Gastrocnemius medialis (tissue), 4 donors: ENCODE measurements at regions not wholly inside any gene's neighbourhood (a gene's known extent, or its start where the extent isn't known, plus 50 kb on each side); places are given as distances from the start of the nearest gene placed in this dataset.

Source experiments
- ATAC-seq, 2 donors: fragments of 150-250 bp; one replicate each; pipeline ENCODE4 v1.9.1; 2016
- DNase-seq, 2 donors: peaks; one replicate each; pipeline ENCODE4 v3.0.0-alpha.2; 2019
- H3K27ac ChIP-seq, 4 donors: fragments of 200-600 bp; sonication (generic); 1 replicate in 1 of 4; 2 replicates in 3 of 4; pipeline ENCODE4 v1.5.1; 2016 to 2018; ENCODE audit warnings: mild to moderate bottlenecking in 2 of 4, moderate library complexity in 1 of 4
- H3K27me3 ChIP-seq, 3 donors: fragments of 200-600 bp; sonication (generic) in 2 of 3; 1 replicate in 1 of 3; 2 replicates in 2 of 3; pipeline versions ENCODE4 v1.5.1 to v1.6.0; 2016 to 2019; ENCODE audit warnings: mild to moderate bottlenecking in 1 of 3, moderate library complexity in 1 of 3
- H3K36me3 ChIP-seq, 2 donors: fragments of 200-600 bp; sonication (generic) in 1 of 2; one replicate each; pipeline ENCODE4 v1.5.1; 2017 to 2018
- H3K4me1 ChIP-seq, 2 donors: fragments of 200-600 bp; sonication (generic) in 1 of 2; one replicate each; pipeline ENCODE4 v1.5.1; 2016 to 2017; ENCODE audit warnings: mild to moderate bottlenecking in 2 of 2
- H3K4me3 ChIP-seq, 4 donors: fragments of 200-600 bp; sonication (generic) in 3 of 4; 1 replicate in 1 of 4; 2 replicates in 3 of 4; pipeline ENCODE4 v1.5.1; 2016 to 2019; ENCODE audit warnings: mild to moderate bottlenecking in 2 of 4
- H3K9me3 ChIP-seq, 3 donors: fragments of 200-600 bp; sonication (generic) in 2 of 3; 1 replicate in 1 of 3; 2 replicates in 2 of 3; pipeline ENCODE4 v1.5.1; 2016 to 2019
- POLR2A ChIP-seq, 2 donors: fragments of 450-650 bp; IDR thresholded peaks; one replicate each; pipeline ENCODE4 v1.6.1; 2017; ENCODE audit warnings: antibody characterized with exemption in 2 of 2, mild to moderate bottlenecking in 2 of 2, moderate library complexity in 2 of 2
- in situ Hi-C, 4 donors: fragments of 200-750 bp; cut with MboI; loops; one replicate each; pipeline versions ENCODE4 v1.15.0 to v1.8.0; 2017; ENCODE audit warnings: low sequenced_read_pairs in 4 of 4
- intact Hi-C: fragments of 100-400 bp; cut with DNase I; formaldehyde crosslinking; loops from one replicate; pipeline ENCODE4 v1.15.1; 2023; ENCODE audit warnings: low total_unique reads
- TF ChIP-seq, protein P1 (sequence below), 5 experiments: fragments of 450-650 bp in 3 of 5; fragments of 200-600 bp in 2 of 5; sonication (generic) in 2 of 5; IDR thresholded peaks in 4 of 5; conservative IDR thresholded peaks in 1 of 5; 1 replicate in 4 of 5; 2 replicates in 1 of 5; pipeline ENCODE4 v1.5.1; 2016 to 2019; ENCODE audit warnings: antibody characterized with exemption in 5 of 5, mild to moderate bottlenecking in 3 of 5, moderate library complexity in 3 of 5

DNA sequence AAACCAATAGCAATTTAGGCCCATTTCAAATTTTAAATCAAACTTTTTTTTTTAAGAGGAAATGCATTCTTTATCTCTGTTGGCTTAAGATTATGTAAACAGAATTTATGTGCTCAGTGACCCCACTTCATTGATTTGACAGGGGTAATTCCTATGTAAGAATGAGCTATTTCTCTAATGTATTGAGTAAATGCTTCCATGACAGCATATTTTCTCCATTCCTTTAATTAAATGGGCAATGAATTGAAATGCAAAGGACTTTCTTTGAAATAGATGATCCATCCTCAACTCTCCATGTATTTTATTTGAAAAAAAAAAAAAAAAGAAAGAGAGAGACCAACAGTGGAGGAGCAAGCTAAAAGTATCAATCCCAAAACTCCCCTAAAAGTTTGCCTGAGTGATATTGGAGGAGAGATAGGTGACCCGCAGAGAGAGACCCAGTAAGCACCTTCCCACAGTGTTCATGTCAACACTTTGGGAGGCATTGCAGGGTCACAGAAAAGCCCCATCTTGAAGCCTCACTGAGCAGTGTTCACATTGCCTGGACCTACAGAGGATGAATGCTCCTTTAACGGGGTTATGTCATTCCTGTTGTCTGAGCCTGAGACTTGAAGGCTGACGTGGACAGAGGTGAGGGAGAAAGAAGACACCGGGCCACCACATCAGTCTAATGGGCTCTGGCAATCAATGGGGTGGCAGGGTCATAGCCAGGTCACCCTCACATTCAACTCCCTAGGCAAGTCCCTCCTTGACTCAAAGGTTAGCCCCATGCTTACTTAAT lies 176.0 kb downstream of the SHOX2 start:
- intact Hi-C loops: no loop called here
- H3K4me1 ChIP-seq: no peaks in the 10 kb centered on the region
- in situ Hi-C loops: no loop called here
- H3K27me3 ChIP-seq: no peaks in the 10 kb centered on the region
- TF ChIP-seq, protein P1, sequence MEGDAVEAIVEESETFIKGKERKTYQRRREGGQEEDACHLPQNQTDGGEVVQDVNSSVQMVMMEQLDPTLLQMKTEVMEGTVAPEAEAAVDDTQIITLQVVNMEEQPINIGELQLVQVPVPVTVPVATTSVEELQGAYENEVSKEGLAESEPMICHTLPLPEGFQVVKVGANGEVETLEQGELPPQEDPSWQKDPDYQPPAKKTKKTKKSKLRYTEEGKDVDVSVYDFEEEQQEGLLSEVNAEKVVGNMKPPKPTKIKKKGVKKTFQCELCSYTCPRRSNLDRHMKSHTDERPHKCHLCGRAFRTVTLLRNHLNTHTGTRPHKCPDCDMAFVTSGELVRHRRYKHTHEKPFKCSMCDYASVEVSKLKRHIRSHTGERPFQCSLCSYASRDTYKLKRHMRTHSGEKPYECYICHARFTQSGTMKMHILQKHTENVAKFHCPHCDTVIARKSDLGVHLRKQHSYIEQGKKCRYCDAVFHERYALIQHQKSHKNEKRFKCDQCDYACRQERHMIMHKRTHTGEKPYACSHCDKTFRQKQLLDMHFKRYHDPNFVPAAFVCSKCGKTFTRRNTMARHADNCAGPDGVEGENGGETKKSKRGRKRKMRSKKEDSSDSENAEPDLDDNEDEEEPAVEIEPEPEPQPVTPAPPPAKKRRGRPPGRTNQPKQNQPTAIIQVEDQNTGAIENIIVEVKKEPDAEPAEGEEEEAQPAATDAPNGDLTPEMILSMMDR (IDR thresholded peaks at IDR 0.05 in 4 of 5, conservative IDR thresholded peaks at IDR 0.05 in 1 of 5): no peak
- no peak for TF ChIP-seq POLR2A (IDR thresholded peaks at IDR 0.05)
- H3K4me3 ChIP-seq: no peak overlapping the region
- ATAC-seq: no peak
- H3K27ac ChIP-seq: no peak overlapping the region
- H3K9me3 ChIP-seq: no peaks in the 10 kb centered on the region
- H3K36me3 ChIP-seq: no peaks in the 10 kb centered on the region
- DNase-seq: no peak

DNA sequence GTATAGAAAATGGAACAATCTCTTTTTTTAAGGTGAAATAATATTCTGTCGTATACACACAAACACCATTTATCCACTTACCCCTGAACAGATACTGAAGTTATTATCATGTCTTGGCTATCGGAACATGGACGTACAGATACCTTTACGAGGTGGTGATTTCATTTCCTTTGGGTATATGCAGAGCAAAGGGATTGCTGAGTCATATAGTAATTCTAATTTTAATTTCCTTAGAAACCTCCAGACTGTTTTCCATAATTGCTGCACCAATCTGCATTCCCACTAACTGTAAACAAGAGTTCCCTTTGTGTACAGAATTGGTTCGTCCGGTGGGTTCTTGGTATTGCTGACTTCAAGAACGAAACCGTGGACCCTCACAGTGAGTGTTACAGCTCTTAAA lies 179.4 kb downstream of the SHOX2 start:
- Histone ChIP-seq H3K4me1 (no peaks in the 10 kb centered on the region), H3K9me3 (no peaks in the 10 kb centered on the region), H3K27me3 (no peaks in the 10 kb centered on the region), H3K4me3 (no peak overlapping the region), H3K27ac (no peak overlapping the region), H3K36me3 (no peaks in the 10 kb centered on the region)
- ATAC-seq (no peak), DNase-seq (no peak)
- intact Hi-C loops: no loop called here
- no peak for TF ChIP-seq POLR2A (IDR thresholded peaks at IDR 0.05)
- TF ChIP-seq, protein P1 (IDR thresholded peaks at IDR 0.05 in 4 of 5, conservative IDR thresholded peaks at IDR 0.05 in 1 of 5): no peak
- in situ Hi-C loops: no loop called here

DNA sequence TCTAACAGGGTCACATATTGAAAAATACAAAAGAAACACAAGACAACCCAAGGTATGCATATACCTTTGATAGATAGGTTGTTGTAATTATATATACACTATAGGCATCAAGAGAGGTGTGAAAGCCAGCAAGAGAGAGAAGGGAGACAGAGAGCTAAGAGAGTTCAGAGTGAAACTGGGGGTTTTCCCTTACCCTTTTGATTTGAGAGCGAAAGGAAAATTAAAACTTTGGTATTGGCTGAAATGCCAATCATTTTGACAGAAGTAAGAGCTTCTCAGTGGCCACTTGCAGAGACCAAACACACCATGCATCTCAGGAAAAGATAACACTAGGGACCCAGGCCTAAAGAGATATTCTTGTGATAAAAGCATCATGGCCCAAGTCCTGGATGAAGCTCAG lies 183.6 kb downstream of the SHOX2 start:
- intact Hi-C loops (no loop called here), in situ Hi-C loops (no loop called here)
- DNase-seq (no peak), ATAC-seq (no peak)
- no peak overlapping the region for H3K27ac ChIP-seq
- no peak overlapping the region for H3K4me3 ChIP-seq
- no peaks in the 10 kb centered on the region for H3K9me3 ChIP-seq
- no peaks in the 10 kb centered on the region for H3K27me3 ChIP-seq
- no peaks in the 10 kb centered on the region for H3K4me1 ChIP-seq
- H3K36me3 ChIP-seq: no peaks in the 10 kb centered on the region
- TF ChIP-seq POLR2A (IDR thresholded peaks at IDR 0.05): no peak
- TF ChIP-seq, protein P1 (IDR thresholded peaks at IDR 0.05 in 4 of 5, conservative IDR thresholded peaks at IDR 0.05 in 1 of 5): no peak

DNA sequence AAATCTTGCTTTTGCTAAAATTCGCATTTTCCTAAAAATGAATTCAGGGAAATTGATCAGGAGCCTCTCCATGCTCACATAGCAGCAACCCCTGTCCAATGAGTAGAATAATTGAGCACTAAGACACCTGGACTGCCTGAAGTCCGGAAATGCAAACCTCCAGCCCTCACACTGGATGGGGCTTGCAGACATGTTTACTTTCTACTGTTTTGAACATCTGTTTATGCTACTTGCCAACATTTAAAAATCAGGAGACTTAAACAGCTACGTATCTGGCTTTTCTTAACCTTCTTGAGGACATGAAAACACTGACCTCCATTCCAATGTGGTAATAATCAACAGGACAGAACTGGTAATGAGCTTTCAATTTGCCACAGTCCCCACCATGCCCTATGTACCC lies 184.4 kb downstream of the SHOX2 start:
- Histone ChIP-seq H3K4me1 (no peaks in the 10 kb centered on the region), H3K9me3 (no peaks in the 10 kb centered on the region), H3K4me3 (no peak overlapping the region), H3K27me3 (no peaks in the 10 kb centered on the region), H3K36me3 (no peaks in the 10 kb centered on the region), H3K27ac (no peak overlapping the region)
- no peak for ATAC-seq
- intact Hi-C loops: no loop called here
- TF ChIP-seq, protein P1 (IDR thresholded peaks at IDR 0.05 in 4 of 5, conservative IDR thresholded peaks at IDR 0.05 in 1 of 5): no peak
- TF ChIP-seq POLR2A (IDR thresholded peaks at IDR 0.05): no peak
- in situ Hi-C loops: no loop called here
- no peak for DNase-seq
